ENCODE measurements at regions not wholly inside any gene's neighbourhood (a gene's known extent, or its start where the extent isn't known, plus 50 kb on each side); places are given as distances from the start of the nearest gene placed in this dataset.
"Not testable (repeated sequence)": the region's sequence is repeated elsewhere in the genome, so short reads cannot be mapped to it uniquely, and the experiment has no call there.

- TF ChIP-seq CTCF (IDR thresholded peaks at IDR 0.05); EZH2 (IDR thresholded peaks at IDR 0.05; ENCODE audit: borderline replicate concordance, insufficient read depth, low read depth, low read length, poor library complexity, severe bottlenecking): not testable (repeated sequence)
Measured at GRCh38 chr13:81340118-81341069, 999.5 kb upstream of the SPRY2 start.
